GM21737 (cell line): ENCODE measurements at regions not wholly inside any gene's neighbourhood (a gene's known extent, or its start where the extent isn't known, plus 50 kb on each side); places are given as distances from the start of the nearest gene placed in this dataset.

Experiments
- ATAC-seq: cut with Tn5 transposase; IDR thresholded peaks from one replicate; pipeline ENCODE4 v1.9.1; 2021; ENCODE audit warnings: mild to moderate bottlenecking, moderate library complexity; ENCODE audit not compliant: unreplicated experiment

- ATAC-seq = no peak
These were observed 124.3 kb upstream of the PDE1C start for GRCh38 chr7:32194537-32194936.

DNA sequence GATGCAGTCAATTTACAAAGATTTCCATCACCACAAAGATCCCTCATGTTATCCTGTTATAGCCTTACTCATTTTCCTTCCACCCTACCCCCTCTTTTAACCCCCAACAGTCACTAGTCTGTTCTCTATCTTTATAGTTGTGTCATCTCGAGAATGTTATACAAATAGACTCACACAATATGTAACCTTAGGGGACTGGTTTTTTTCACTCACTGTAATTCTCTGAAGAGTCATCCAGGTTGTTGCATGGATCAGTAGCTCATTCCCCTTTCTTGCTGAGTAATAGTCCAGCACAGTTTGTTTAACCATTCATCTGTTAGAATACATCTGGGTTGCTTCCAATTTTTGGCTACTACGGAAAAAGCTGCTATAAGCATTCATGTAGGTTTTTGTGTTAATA, 121.1 kb upstream of the PDE1C start:
- ATAC-seq = no peak

GRCh38 chr7:32179567-32179966, 109.4 kb upstream of the PDE1C start:
- ATAC-seq = no peak

- ATAC-seq = no peak
These were observed 108.6 kb upstream of the PDE1C start for GRCh38 chr7:32178677-32179366.

GRCh38 chr7:32177232-32177631, 107.0 kb upstream of the PDE1C start:
- ATAC-seq = no peak

GRCh38 chr7:32175099-32175498, 104.9 kb upstream of the PDE1C start:
- no peak for ATAC-seq

GRCh38 chr7:32171248-32171647, 101.0 kb upstream of the PDE1C start:
- ATAC-seq = no peak

DNA sequence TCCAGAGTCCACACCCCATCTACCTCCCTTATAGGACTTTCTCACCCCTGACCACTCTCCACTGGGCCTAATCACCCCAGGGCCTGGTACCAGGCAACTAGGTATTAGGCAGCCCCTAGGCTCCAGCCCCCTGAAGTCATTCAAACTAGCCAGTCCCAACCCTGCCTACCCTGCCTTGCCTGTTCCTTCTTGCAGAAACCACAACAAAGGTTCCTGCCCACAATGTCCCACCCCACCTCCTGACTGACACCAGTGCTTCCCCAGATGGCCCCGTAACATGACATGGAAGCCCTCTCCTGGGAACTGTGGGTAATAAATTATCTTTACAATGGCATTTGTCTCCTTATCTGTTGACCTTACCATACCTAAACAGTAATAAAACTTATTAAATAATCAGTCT, 100.6 kb upstream of the PDE1C start:
- ATAC-seq = no peak

DNA sequence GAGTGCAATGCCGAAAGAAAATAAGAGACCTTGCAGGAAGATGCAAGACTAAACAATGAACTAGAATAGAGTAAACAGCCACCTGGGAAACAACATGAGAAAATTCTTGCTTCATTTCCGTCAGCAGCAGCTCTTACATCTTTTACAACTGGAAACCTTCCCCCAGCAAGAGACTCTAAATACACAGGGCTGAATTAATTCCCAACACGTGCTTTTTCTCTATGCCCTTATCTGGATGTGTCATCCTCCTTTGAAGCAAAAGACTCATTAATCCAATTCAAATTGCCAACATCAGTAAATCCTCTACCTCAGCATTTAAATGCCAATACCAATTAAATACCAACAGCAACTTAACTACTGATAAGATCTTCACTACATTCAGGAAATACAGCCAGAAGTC, 99.0 kb upstream of the PDE1C start:
- ATAC-seq = no peak

GRCh38 chr7:32167815-32168214, 97.6 kb upstream of the PDE1C start:
- ATAC-seq = no peak

GRCh38 chr7:32167256-32167655, 97.0 kb upstream of the PDE1C start:
- no peak for ATAC-seq

GRCh38 chr7:32164341-32164996, 94.3 kb upstream of the PDE1C start:
- no peak for ATAC-seq

- ATAC-seq = no peak
These were observed 93.7 kb upstream of the PDE1C start for GRCh38 chr7:32163896-32164295.

- no peak for ATAC-seq
These were observed 93.1 kb upstream of the PDE1C start for GRCh38 chr7:32163141-32163806.

DNA sequence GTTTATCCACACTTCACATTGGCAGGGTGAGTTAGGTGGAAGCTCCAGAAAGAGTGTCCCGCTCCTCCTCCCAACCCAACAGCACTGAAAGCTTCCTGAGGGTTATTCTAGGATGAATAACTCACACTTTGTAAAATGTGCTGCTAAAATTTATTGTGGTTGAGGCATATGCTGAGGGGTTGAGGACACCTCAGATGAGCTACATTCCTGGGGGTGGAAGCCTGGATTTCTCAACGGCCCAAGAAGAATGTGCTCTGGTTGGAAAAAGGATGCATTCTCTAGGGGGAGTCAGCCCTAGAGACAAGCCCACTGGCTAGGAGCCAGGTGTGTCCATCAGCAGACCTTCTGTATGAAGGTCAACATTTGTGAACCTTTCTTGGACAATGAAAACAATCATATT, 91.5 kb upstream of the PDE1C start:
- no peak for ATAC-seq

DNA sequence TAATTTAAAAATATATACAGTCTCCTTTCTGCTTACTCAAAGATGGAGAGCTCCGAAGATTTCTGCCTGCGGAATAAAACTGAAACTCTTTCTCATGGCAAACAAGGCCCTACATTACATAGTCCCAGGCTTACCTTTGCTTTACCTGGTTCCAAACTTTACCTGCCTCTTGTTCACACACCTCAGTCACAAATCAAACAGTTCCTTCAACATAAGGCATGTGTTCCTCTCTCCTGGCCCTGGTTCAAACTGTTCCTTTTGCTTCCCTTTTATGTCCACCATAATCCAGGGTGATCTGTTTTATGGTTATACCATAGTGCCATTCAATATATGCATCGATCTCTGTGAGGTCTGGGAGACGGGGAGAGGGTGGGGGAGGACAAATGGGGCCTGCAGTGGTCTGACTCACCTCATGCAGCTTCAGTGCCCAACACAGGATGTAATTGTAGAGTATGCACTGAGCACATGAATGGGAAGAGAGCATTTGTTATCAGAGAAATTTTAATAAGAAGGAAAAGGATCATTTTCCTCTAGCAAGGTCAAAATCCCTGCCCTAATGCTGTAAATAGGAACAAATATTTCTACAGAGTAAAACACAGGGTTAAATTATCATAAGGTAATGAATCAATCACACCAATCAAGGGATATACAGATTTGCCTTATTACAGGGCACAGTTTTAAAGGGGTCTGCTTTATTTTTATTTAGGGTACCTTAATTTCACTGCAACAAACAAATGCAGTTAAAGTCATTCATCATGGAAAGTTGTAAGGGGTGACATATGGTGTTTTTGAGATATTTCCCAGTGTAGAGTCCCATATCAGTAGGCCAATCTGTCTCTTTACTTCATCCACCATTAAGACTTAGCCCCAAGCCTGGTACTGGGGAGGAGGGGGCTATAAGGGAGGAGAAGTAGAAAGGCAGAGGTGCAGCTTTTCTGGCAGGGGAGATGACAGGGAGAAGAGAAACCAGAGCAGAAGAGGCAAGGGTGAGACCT, 88.8 kb upstream of the PDE1C start:
- no peak for ATAC-seq

DNA sequence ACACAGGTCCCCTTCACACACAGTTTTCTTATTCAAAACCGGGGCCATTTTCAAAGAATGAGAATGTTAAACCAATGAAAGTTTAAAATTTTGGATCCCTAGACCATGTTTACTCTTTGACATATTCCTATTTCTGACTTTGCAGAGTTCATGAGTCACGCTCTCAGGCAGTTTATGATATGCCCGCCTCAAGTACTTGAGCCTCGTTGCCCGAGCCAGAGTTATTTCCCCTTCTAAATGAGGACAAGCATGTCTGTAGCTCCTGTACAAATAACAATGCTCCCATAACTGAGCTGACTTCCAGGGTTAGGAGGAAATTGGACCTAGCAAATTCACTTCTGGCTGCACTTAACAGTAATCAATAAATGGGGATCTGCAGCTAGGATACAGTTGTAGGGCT, 87.9 kb upstream of the PDE1C start:
- ATAC-seq = no peak

- no peak for ATAC-seq
These were observed 85.5 kb upstream of the PDE1C start for GRCh38 chr7:32155712-32156111.

DNA sequence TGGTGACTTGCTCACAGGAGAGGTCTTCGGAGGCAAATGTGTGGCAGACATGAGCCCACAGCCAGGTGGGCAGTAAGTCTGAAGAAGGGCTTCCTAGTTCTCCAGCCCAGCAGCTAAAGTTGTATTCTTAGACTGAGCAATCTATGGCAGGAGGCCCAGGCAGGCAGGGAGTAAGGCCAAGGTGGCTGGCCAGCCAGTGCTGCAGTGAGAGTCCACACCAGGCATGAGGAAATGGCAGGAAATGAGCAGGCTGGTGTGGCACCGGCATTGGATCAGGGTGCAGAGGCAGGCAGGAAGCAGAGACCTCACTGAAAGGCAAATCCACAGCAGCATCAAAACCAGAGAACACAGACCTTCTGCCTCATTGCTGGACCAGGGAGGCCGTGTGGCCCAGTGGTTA, 84.6 kb upstream of the PDE1C start:
- no peak for ATAC-seq

DNA sequence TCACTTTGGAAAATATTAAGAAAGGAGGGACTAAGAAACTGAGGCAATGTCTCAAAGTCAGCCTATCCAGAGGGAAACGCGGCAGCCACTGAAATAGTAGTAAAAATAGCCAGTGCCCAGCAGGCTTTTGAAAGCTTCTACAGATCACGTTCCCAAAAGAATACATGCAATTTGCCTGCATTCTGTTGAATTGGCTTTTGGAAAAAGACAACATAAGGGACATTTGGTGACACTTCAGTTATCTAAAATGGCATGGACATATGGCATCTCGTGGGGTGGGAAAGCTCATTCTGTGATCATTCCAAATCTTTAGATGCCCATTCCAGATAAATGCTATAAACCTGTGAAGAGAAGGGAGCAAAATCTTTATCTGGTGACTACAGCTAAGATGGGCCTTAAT, 82.8 kb upstream of the PDE1C start:
- no peak for ATAC-seq

DNA sequence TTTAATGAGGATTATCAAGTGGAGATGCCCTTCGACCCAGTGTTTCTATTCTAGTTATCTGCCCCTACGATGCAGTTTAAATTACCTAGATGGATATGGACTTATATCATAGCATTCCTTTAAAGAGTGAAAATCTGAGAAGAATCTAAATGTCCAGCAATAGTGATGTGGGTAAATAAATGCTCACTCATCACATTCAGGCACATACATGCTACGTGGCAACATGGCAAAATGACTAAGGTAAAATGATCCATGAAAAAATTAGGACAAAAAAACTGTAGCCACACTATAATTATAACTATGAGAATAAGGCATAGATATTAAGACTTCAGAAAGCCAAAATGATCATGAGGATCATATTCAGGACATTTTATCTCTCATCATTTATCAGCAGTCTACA, 82.4 kb upstream of the PDE1C start:
- no peak for ATAC-seq
